Suprapubic skin (tissue), 3 donors: ENCODE measurements at regions not wholly inside any gene's neighbourhood (a gene's known extent, or its start where the extent isn't known, plus 50 kb on each side); places are given as distances from the start of the nearest gene placed in this dataset.

ENCODE experiments used
- POLR2AphosphoS5 ChIP-seq, 3 donors: sonication (generic); formaldehyde crosslinking; IDR thresholded peaks; one replicate each; pipeline ENCODE4 v1.6.1; 2017; ENCODE audit warnings: antibody characterized with exemption in 3 of 3
- TF ChIP-seq, protein P1 (sequence below), 2 donors: fragments of 200-600 bp in 1 of 2; fragments of 450-650 bp in 1 of 2; sonication (generic) in 1 of 2; IDR thresholded peaks; one replicate each; pipeline ENCODE4 v1.5.1; 2016 to 2019; ENCODE audit warnings: antibody characterized with exemption in 2 of 2, mild to moderate bottlenecking in 1 of 2, moderate library complexity in 1 of 2

DNA sequence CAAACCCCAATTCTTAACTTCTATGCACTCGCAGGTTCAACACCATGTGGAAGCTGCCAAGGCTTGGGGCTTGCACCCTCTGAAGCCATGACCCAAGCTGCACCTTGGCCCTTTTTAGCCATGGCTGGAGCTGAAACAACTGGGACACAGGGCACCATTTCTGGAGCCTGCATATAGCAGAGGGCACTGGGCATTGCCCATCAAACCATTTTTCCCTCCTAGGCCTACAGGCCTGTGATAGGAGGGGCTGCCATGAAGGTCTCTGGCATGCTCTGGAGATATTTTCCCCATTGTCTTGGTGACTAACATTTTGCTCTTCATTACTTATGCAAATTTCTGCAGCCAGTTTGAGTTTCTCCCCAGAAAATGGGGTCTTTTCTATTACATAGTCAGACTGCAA is 484.7 kb downstream of the EPHA7 start:
- no peak for TF ChIP-seq POLR2AphosphoS5 (IDR thresholded peaks at IDR 0.05)
- TF ChIP-seq, protein P1, sequence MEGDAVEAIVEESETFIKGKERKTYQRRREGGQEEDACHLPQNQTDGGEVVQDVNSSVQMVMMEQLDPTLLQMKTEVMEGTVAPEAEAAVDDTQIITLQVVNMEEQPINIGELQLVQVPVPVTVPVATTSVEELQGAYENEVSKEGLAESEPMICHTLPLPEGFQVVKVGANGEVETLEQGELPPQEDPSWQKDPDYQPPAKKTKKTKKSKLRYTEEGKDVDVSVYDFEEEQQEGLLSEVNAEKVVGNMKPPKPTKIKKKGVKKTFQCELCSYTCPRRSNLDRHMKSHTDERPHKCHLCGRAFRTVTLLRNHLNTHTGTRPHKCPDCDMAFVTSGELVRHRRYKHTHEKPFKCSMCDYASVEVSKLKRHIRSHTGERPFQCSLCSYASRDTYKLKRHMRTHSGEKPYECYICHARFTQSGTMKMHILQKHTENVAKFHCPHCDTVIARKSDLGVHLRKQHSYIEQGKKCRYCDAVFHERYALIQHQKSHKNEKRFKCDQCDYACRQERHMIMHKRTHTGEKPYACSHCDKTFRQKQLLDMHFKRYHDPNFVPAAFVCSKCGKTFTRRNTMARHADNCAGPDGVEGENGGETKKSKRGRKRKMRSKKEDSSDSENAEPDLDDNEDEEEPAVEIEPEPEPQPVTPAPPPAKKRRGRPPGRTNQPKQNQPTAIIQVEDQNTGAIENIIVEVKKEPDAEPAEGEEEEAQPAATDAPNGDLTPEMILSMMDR (IDR thresholded peaks at IDR 0.05), result no peak
